ENCODE measurements at regions not wholly inside any gene's neighbourhood (a gene's known extent, or its start where the extent isn't known, plus 50 kb on each side); places are given as distances from the start of the nearest gene placed in this dataset.

- no TSS peak for BruUV-seq (replicated peaks)
- Histone ChIP-seq H3K4me2 (no peak overlapping the region), H3K79me2 (ENCODE audit: low read depth) (no peaks in the 10 kb centered on the region), H3K9me2 (ENCODE audit: insufficient read depth) (no peaks in the 10 kb centered on the region; the same call in 1 of the 2 replicates), H3K36me3 (ENCODE audit: low read depth) (no peaks in the 10 kb centered on the region), H3K4me1 (replicated peaks; ENCODE audit: insufficient read depth) (no peaks in the 10 kb centered on the region), H3F3A (ENCODE audit: insufficient read depth, low read depth) (no peaks in the 10 kb centered on the region), H2AFZ (no peak overlapping the region), H3K4me3 (no peak overlapping the region), H3K27me3 (ENCODE audit: insufficient read depth, low read depth) (no peaks in the 10 kb centered on the region), H3K9me3 (ENCODE audit: insufficient read depth, low read depth) (peaks cover 4% of the 10 kb centered on the region; the same call in 1 of the 2 replicates), H4K20me1 (ENCODE audit: insufficient read depth) (no peaks in the 10 kb centered on the region), H3K27ac (no peak overlapping the region)
- intact Hi-C loops (cut with micrococcal nuclease; ENCODE audit: unreplicated experiment): no loop called here
- ChIA-PET CTCF (no interaction called here), POLR2A (ENCODE audit: unreplicated experiment) (no interaction called here)
- TF ChIP-seq CTCF (conservative IDR thresholded peaks at IDR 0.05) (no peak), EZH2 (IDR thresholded peaks at IDR 0.05; ENCODE audit: low read depth) (no peak)
- DNase-seq: no peak
Measured at GRCh38 chr1:78787544-78787943, 137.9 kb downstream of the IFI44 start.

- Histone ChIP-seq H3K4me1 (replicated peaks; ENCODE audit: insufficient read depth) (no peaks in the 10 kb centered on the region), H3K4me2 (no peak overlapping the region), H3K27ac (no peak overlapping the region), H3F3A (ENCODE audit: insufficient read depth, low read depth) (no peaks in the 10 kb centered on the region), H3K9me2 (ENCODE audit: insufficient read depth) (no peaks in the 10 kb centered on the region), H3K27me3 (ENCODE audit: insufficient read depth, low read depth) (no peaks in the 10 kb centered on the region), H2AFZ (no peak overlapping the region), H3K79me2 (ENCODE audit: low read depth) (no peaks in the 10 kb centered on the region), H3K36me3 (ENCODE audit: low read depth) (no peaks in the 10 kb centered on the region), H3K4me3 (no peak overlapping the region), H4K20me1 (ENCODE audit: insufficient read depth) (no peaks in the 10 kb centered on the region), H3K9me3 (ENCODE audit: insufficient read depth, low read depth) (peaks cover 4% of the 10 kb centered on the region; the same call in 1 of the 2 replicates)
- CTCF ChIA-PET: no interaction called here
- no peak for TF ChIP-seq EZH2 (IDR thresholded peaks at IDR 0.05; ENCODE audit: low read depth)
- TF ChIP-seq CTCF (conservative IDR thresholded peaks at IDR 0.05): no peak
- intact Hi-C loops (cut with micrococcal nuclease; ENCODE audit: unreplicated experiment): no loop called here
- no peak for DNase-seq
- POLR2A ChIA-PET (ENCODE audit: unreplicated experiment): no interaction called here
- BruUV-seq (replicated peaks): no TSS peak
Measured at GRCh38 chr1:78790174-78790573, 140.5 kb downstream of the IFI44 start.

GRCh38 chr1:78792756-78793155 is 143.1 kb downstream of the IFI44 start:
- H3K9me2 ChIP-seq (ENCODE audit: insufficient read depth): no peaks in the 10 kb centered on the region
- no peak overlapping the region for H2AFZ ChIP-seq
- TF ChIP-seq EZH2 (IDR thresholded peaks at IDR 0.05; ENCODE audit: low read depth): no peak
- TF ChIP-seq CTCF (conservative IDR thresholded peaks at IDR 0.05): no peak
- ChIA-PET POLR2A (ENCODE audit: unreplicated experiment) (no interaction called here), CTCF (no interaction called here)
- DNase-seq: no peak
- peaks cover 4% of the 10 kb centered on the region; the same call in 1 of the 2 replicates for H3K9me3 ChIP-seq (ENCODE audit: insufficient read depth, low read depth)
- H3K4me1 ChIP-seq (replicated peaks; ENCODE audit: insufficient read depth): no peaks in the 10 kb centered on the region
- H4K20me1 ChIP-seq (ENCODE audit: insufficient read depth): no peaks in the 10 kb centered on the region
- intact Hi-C loops (cut with micrococcal nuclease; ENCODE audit: unreplicated experiment): no loop called here
- no peak overlapping the region for H3K4me3 ChIP-seq
- no TSS peak for BruUV-seq (replicated peaks)
- H3K27me3 ChIP-seq (ENCODE audit: insufficient read depth, low read depth): no peaks in the 10 kb centered on the region
- no peak overlapping the region for H3K27ac ChIP-seq
- no peaks in the 10 kb centered on the region for H3F3A ChIP-seq (ENCODE audit: insufficient read depth, low read depth)
- no peak overlapping the region for H3K4me2 ChIP-seq
- H3K79me2 ChIP-seq (ENCODE audit: low read depth): no peaks in the 10 kb centered on the region
- no peaks in the 10 kb centered on the region for H3K36me3 ChIP-seq (ENCODE audit: low read depth)
